Adipocyte (in vitro differentiated cells): ENCODE measurements at regions not wholly inside any gene's neighbourhood (a gene's known extent, or its start where the extent isn't known, plus 50 kb on each side); places are given as distances from the start of the nearest gene placed in this dataset.

Experiments
- DNase-seq: peaks from one replicate; pipeline ENCODE4 v3.0.0-alpha.2; 2015; ENCODE audit warnings: low read depth
- H3K27me3 ChIP-seq: replicated peaks from 2 replicates; pipeline ENCODE4 v1.7.0; 2013; ENCODE audit warnings: mild to moderate bottlenecking, low read length, moderate library complexity; ENCODE audit not compliant: control insufficient read depth, insufficient read depth
- H3K36me3 ChIP-seq: 2 replicates; pipeline ENCODE4 v1.7.0; 2013; ENCODE audit warnings: low read length, mild to moderate bottlenecking, moderate library complexity; ENCODE audit not compliant: control insufficient read depth, insufficient read depth, severe bottlenecking
- H3K4me1 ChIP-seq: 2 replicates; pipeline ENCODE4 v1.7.0; 2013; ENCODE audit warnings: mild to moderate bottlenecking, low read length, moderate library complexity; ENCODE audit not compliant: control insufficient read depth, insufficient read depth
- H3K4me3 ChIP-seq: 2 replicates; pipeline ENCODE4 v1.7.0; 2013; ENCODE audit warnings: mild to moderate bottlenecking, low read length, moderate library complexity
- H3K9ac ChIP-seq: 2 replicates; pipeline ENCODE4 v1.7.0; 2013; ENCODE audit warnings: mild to moderate bottlenecking, low read length, moderate library complexity
- H3K9me3 ChIP-seq: 2 replicates; pipeline ENCODE4 v1.7.0; 2013; ENCODE audit warnings: mild to moderate bottlenecking, low read length, moderate library complexity; ENCODE audit not compliant: control insufficient read depth

DNA sequence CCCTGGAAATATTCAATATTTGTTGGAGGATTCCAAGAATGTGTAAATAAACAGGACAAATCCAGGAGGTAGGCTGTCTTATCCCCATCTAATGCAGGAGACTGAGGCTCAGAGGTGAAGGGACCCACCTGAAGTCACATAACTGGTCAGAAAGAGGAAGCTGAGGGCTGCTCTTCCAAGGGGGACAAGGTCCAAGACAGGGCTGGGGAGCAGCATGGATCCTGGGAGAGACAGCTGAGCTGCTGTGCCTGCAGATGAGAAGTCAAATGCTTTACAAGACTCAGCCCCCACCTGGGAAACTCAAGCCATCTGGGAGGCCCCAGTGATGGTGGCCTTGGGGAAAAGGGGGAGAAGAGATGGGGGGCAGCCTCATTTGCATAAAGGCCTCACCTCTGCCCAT, 224.4 kb downstream of the PTPRU start:
- no peaks in the 10 kb centered on the region for H3K4me1 ChIP-seq
- no peak for DNase-seq
- peaks cover 42% of the 10 kb centered on the region for H3K27me3 ChIP-seq
- no peak overlapping the region for H3K4me3 ChIP-seq
- H3K9ac ChIP-seq, result no peak overlapping the region
- H3K9me3 ChIP-seq, result peaks cover 32% of the 10 kb centered on the region
- H3K36me3 ChIP-seq, result no peaks in the 10 kb centered on the region

DNA sequence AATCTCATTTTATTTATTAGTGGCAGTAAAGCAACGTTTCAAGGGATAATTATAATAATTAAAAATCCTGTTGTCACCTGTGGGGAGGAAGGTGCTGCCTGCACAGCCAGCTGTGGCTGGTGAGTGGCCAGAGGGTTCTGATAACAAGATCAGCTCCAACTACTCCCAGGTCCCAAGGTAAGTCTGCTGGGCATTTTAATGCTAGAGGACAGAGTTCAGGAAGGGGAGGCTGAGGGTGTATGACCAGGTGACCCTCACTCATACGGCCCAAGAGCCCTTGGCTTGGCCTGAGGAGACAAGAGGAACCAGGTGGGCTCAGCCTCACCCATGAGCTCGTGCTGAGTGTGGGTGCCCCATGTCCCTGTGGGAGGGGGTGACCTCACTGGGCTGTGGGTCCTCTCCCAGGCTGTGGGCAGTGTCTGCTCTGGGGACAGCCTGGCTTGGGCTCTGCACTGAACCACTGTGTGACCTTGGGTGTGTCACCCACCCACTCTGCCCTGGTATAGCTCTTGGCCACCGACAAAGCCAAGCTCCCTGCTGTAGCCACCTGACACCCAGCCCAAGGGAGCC, 223.8 kb downstream of the PTPRU start:
- no peaks in the 10 kb centered on the region for H3K36me3 ChIP-seq
- peaks cover 26% of the 10 kb centered on the region for H3K9me3 ChIP-seq
- no peak for DNase-seq
- peaks cover 48% of the 10 kb centered on the region for H3K27me3 ChIP-seq
- H3K4me1 ChIP-seq, result no peaks in the 10 kb centered on the region
- H3K4me3 ChIP-seq, result no peak overlapping the region
- H3K9ac ChIP-seq, result no peak overlapping the region

DNA sequence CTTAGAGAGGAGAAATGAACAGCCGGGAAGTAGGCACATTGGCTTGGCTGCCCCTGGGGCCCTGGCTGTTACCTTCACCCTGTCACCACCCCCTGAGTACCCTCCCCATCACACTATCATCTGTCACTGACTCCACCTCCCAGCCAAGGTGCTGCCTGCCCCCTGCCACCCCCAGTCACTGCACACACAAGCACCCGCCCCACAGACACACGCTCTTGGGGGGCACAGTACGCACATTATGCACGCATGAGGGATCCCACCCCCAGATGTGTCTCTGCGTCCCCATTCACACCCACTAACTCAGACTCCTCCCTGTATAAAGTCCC, 223.3 kb downstream of the PTPRU start:
- DNase-seq, result no peak
- H3K27me3 ChIP-seq, result peaks cover 48% of the 10 kb centered on the region
- H3K4me1 ChIP-seq, result no peaks in the 10 kb centered on the region
- no peak overlapping the region for H3K9ac ChIP-seq
- no peak overlapping the region for H3K4me3 ChIP-seq
- peaks cover 21% of the 10 kb centered on the region for H3K9me3 ChIP-seq
- no peaks in the 10 kb centered on the region for H3K36me3 ChIP-seq

DNA sequence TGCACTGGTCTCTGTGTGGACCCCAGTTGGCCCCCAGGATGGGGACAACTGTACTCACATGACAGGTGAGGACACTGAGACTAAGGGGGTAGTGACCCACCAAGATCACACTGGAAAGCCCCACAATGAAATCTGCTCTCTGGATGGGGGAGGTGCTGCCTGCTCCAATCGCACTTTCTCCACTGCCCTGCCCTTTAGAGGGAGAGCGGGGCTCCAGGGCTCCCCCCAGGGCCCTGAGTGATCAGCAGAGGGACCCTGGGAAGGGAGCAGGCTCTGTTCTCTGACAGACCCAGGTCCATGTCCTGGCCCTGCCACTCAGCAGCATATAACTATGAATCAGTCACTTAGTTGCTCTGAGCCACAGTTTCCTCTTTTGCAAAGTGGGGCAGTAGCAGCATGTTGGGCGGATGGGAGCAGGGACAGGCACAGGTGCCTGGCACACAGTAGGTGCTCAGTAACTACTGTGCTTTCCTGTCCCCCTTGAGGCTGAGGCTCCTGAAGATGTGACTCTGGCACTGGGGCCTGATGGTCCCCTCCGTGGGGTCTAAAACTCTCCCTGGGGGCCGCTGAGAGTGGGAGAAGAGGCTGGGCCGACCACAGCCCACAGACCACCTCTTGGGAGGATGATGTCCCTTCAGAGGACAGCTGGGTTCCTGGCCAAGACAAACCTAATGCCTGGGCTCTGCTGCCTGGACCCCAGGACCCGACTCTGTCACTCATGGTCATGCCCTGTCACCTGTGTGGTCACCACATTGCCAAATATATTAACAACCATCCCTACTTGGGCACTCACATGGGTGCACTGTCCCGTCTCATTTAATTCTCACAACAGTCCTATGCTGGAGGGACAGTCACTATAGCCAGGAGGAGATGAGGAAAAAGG, 222.7 kb downstream of the PTPRU start:
- H3K9me3 ChIP-seq, result peaks cover 15% of the 10 kb centered on the region
- DNase-seq, result no peak
- H3K9ac ChIP-seq, result no peak overlapping the region
- no peaks in the 10 kb centered on the region for H3K4me1 ChIP-seq
- no peaks in the 10 kb centered on the region for H3K36me3 ChIP-seq
- H3K4me3 ChIP-seq, result no peak overlapping the region
- H3K27me3 ChIP-seq, result peaks cover 48% of the 10 kb centered on the region

DNA sequence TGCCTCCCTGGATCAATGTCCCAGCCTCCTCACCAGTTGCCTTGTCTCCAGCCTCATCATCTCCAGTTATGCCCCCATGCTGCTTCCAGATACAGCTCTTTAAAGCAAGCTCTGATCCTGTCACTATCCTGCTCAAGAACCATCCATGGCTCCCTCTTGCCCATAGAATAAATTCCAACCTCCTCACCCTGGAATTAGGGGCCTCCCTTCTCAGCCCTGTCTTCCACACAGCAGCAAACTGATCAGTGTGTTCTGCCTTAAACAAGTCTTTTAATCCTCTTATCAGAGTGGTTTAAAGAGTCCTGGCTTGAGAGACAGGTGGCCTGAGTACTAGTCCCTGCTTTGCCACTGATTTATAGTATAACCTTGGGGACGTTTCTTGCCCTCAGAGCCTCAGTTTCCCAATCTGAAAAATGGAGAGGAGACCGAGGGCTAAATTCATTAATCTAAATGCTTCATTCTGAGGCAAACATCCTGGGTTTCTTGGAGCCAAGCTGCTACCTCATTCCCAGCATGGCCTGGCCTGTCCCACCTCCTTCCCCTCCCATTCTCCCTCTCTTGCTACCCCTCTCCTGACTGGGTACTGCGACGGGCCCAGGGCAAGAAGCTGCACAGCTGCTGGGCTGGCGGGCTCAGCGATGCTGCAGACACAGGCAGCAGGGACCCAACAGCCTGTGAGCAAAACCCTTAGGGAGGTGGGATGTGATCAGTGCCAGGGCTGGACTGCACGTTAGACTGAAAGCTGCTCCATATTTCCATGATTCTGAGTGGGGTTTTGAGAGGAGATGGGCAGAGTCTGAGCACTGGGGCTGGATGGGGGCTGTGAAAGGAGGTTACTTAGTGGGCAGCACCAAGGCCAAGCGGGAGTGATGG, 221.4 kb downstream of the PTPRU start:
- Histone ChIP-seq H3K9ac (no peak overlapping the region), H3K27me3 (peaks cover 48% of the 10 kb centered on the region)
- DNase-seq, result no peak

DNA sequence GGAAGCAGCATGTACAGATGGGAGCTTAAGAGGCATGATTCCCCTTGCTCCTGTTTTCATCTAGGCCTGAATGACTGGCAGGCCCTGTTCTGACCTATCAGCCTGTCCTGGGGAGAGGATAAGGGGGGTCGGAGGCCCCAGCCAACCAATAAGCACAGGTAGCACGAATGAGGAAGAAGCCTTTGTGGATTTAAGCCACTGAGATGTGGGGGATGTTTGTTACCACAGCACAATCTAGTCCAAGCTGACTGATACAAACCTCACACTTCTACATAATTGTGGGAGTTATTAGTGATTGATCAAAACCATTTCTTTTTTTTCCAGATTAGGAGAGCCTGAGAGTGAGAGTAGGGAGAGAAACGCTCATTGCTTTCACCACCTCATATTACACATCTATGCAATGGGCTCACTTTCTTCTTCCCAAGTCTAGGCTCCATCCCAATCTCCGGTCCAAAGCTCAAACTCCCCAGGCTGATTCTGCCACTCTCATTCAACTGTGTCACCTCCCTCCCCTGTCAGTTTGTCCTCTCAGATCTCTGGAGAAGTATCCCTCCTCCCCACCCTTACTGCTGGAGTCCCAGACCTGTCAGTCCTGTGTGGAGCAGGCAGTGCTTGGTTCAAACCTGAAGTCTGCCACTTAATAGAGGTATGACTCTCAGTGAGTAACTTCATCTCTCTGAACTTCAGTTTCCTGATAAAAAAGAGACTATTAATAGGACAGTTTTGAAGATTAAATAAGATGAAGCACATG, 220.5 kb downstream of the PTPRU start:
- Histone ChIP-seq H3K4me1 (no peaks in the 10 kb centered on the region), H3K27me3 (peaks cover 48% of the 10 kb centered on the region), H3K9ac (no peak overlapping the region), H3K36me3 (no peaks in the 10 kb centered on the region), H3K4me3 (no peak overlapping the region), H3K9me3 (peaks cover 10% of the 10 kb centered on the region)
- no peak for DNase-seq

More for the DNA sequence above, 221.4 kb downstream of the PTPRU start:
- H3K4me3 ChIP-seq, result no peak overlapping the region
- H3K4me1 ChIP-seq, result no peaks in the 10 kb centered on the region
- H3K9me3 ChIP-seq, result peaks cover 10% of the 10 kb centered on the region
- no peaks in the 10 kb centered on the region for H3K36me3 ChIP-seq

DNA sequence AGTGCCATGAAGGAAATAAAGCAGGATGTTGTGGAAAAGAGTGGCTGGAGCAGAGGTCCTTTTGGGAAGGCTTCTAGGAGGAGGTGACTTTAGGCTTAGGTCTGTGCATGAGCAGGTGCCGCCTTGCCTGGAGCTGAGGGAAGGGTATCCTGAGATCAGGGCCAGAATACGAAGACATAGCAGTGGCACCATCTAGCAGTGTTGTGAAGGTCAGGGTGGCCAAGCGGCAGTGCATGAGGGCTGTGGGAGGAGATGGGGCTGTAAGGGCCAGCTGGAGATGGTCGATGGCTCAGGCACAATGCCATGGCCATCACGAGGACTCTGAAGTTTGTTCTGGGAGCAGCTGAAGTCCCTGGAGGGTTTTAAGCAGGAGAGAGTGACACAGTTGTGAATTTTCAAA, 219.5 kb downstream of the PTPRU start:
- DNase-seq, result no peak

DNA sequence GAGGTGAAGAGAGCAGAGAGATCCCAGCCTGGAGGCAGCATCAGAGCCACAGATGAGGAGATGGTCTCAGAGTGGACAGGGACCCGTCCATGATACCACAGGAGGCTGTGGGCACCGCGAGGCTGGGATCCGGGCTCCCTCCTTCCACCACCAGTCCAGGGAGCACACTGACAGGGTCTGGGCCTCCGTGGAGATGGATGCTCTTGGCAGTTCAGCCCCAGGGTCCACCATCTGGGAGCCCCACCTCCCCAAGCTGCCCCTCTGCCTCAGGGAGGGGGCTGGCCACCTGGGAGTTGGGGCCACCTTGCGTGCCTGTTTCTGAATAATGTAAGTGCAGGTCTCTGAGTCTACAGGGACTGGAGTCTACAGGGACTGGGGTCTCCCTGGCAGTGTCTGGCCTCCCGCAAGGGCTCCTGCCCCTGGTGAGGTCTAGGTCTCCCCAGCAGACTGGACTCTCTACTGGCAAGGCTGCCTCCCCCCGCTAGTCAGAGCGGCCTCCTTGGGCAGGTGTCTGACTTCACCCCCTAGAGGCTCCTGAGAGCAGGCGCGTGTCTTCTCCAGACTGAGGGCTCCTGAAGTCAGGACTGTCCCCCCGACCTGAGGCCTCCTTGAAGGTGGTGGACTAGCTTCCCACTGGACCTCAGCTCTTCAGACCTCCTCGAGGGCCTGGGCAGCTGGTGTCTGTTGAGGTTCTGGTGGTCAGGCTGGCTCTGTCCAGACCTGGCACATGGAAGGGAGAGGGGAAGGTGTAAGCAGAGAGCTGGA, 218.5 kb downstream of the PTPRU start:
- no peak for DNase-seq
- H3K4me3 ChIP-seq, result no peak overlapping the region
- H3K36me3 ChIP-seq, result no peaks in the 10 kb centered on the region
- H3K9me3 ChIP-seq, result peaks cover 10% of the 10 kb centered on the region
- no peaks in the 10 kb centered on the region for H3K4me1 ChIP-seq
- peaks cover 40% of the 10 kb centered on the region for H3K27me3 ChIP-seq
- H3K9ac ChIP-seq, result no peak overlapping the region

More for the DNA sequence above, 219.5 kb downstream of the PTPRU start:
- H3K9ac ChIP-seq, result no peak overlapping the region
- peaks cover 42% of the 10 kb centered on the region for H3K27me3 ChIP-seq
- H3K9me3 ChIP-seq, result peaks cover 10% of the 10 kb centered on the region
- no peaks in the 10 kb centered on the region for H3K36me3 ChIP-seq
- H3K4me3 ChIP-seq, result no peak overlapping the region
- H3K4me1 ChIP-seq, result no peaks in the 10 kb centered on the region

DNA sequence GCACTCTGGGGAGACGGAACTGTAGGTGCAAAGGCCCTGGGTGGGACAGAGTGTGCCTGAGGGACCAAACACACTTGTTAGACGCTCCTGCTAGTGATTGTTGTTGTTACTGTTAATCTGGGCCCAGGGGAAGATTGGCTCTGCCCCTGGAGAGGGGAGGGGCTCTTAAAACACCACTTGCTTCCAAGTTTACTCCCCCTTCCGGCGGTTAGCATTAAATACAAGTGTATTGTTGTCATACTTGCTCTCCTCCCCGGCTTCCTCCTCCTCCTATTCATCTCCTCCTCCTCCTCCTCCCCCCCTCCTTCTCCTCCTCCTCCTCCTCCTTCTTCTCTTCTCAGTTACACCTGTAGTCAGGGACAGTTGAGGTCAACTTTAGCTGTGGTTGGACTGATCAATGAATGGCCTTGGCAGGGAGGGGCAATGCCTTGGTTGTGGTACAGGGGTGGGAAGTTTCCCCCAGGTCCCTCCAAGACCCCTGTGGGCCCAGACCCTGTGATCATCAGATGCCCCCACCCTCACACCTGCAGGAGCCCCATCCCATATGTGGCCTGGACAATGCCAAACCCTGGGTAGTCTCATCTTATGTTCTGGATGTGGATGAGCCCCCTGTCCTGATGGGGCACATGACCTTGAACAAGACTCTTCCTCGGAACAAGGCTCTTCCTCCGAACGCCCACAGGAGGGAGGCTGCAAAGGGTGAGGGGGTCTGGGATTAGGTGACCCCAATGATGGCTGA, 217.3 kb downstream of the PTPRU start:
- no peaks in the 10 kb centered on the region for H3K36me3 ChIP-seq
- H3K27me3 ChIP-seq, result peaks cover 37% of the 10 kb centered on the region
- H3K9ac ChIP-seq, result no peak overlapping the region
- DNase-seq, result peak; percentile 54
- H3K4me3 ChIP-seq, result no peak overlapping the region
- H3K4me1 ChIP-seq, result no peaks in the 10 kb centered on the region
- peaks cover 10% of the 10 kb centered on the region for H3K9me3 ChIP-seq
